ENCODE measurements at regions not wholly inside any gene's neighbourhood (a gene's known extent, or its start where the extent isn't known, plus 50 kb on each side); places are given as distances from the start of the nearest gene placed in this dataset.

DNA sequence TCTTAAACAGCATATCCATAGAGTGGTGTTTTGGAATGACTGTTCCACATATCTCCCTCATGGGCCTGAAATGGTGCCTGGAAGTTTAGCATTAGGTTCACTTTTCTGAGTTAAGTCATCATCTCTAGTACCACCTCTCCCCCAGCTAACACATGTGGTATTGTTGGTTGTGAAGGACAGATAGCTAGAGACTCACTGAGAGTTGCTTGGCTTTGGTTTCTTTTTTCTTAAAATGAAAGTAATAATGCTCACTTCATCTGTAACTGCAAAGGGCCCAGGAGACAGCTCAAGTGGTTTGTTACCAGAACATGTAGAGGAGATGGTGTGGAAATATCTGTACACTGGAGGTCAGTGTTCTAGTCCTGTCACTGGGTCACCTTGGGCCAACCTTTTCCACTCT, 90.9 kb downstream of the EFNB1 start (continued):
- TF ChIP-seq MEF2A (IDR thresholded peaks at IDR 0.05; ENCODE audit: insufficient read depth, low read depth, low read length) (no peak), BRCA1 (IDR thresholded peaks at IDR 0.05; ENCODE audit: low read depth, low read length) (no peak), ATF7 (IDR thresholded peaks at IDR 0.05; ENCODE audit: low read depth) (no peak), IRF4 (IDR thresholded peaks at IDR 0.05; ENCODE audit: low read depth, low read length) (no peak)

DNA sequence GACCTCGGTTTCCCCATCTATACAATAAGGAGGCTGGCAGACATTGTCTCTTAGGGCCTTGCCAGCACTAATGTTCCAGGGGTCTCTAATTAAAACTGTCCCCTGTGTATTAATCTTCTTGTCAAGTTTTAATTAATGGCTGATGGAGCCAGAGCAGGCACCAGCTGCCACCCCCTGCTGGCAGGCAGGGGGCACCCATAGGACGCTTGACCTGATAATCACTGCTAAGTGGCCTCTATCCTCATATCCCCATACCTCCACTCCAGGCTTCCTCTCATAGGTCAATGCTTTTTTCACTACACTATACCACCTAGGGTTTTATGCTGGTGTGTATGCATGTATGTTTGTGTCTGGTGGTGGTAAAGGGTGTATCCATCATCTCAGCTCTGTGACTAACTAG, 89.4 kb downstream of the EFNB1 start:
- TF ChIP-seq HDAC2 (IDR thresholded peaks at IDR 0.05) (no peak), PAX5 (IDR thresholded peaks at IDR 0.05; ENCODE audit: borderline replicate concordance, low read depth, low read length) (no peak), LARP7 (IDR thresholded peaks at IDR 0.05) (no peak), EZH2 (IDR thresholded peaks at IDR 0.05; ENCODE audit: borderline replicate concordance, control insufficient read depth, low read depth, low read length) (no peak), ETV6 (conservative IDR thresholded peaks at IDR 0.05 in 1 of 2, IDR thresholded peaks at IDR 0.05 in 1 of 2; ENCODE audit: borderline replicate concordance in 1 of 2, low read depth in 1 of 2) (no peak), SREBF1 (IDR thresholded peaks at IDR 0.05; ENCODE audit: low read length) (no peak)
- TF ChIP-seq, protein P1, sequence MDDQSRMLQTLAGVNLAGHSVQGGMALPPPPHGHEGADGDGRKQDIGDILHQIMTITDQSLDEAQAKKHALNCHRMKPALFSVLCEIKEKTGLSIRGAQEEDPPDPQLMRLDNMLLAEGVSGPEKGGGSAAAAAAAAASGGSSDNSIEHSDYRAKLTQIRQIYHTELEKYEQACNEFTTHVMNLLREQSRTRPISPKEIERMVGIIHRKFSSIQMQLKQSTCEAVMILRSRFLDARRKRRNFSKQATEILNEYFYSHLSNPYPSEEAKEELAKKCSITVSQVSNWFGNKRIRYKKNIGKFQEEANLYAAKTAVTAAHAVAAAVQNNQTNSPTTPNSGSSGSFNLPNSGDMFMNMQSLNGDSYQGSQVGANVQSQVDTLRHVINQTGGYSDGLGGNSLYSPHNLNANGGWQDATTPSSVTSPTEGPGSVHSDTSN (IDR thresholded peaks at IDR 0.05; ENCODE audit: insufficient replicate concordance, low read depth, low read length) = no peak
- intact Hi-C loops (cut with micrococcal nuclease; ENCODE audit: unreplicated experiment) = no loop called here
- no peak overlapping the region for H2AFZ ChIP-seq (ENCODE audit: control insufficient read depth, low read depth, low read length)
- no peak overlapping the region for H3K27ac ChIP-seq (ENCODE audit: control insufficient read depth, insufficient read depth)
- no peak overlapping the region for H3K4me3 ChIP-seq
- ATAC-seq (no peak), FAIRE-seq (no peak), DNase-seq (ENCODE audit: low read depth, low spot score) (no peak)
- WGBS (ENCODE audit: insufficient coverage, insufficient replicate concordance, low lambda C conversion rate, missing lambda C conversion rate) = 0% methylated on average over 2 of the region's 2 CpGs
- H3K36me3 ChIP-seq (ENCODE audit: control insufficient read depth in 2 of 2, insufficient read depth in 2 of 2, low read length in 1 of 2) = no peaks in the 10 kb centered on the region
- H3K9ac ChIP-seq (ENCODE audit: control insufficient read depth, insufficient read depth, low read length) = no peak overlapping the region
- no TSS peak for BruUV-seq (replicated peaks)
- H3K27me3 ChIP-seq (replicated peaks in 1 of 2; ENCODE audit: control insufficient read depth in 2 of 2, insufficient read depth in 2 of 2, low read length in 1 of 2) = no peaks in the 10 kb centered on the region; a peak in 1 of 4 replicates
- H3K4me2 ChIP-seq (ENCODE audit: control insufficient read depth, insufficient read depth) = no peak overlapping the region
- SMC1A ChIA-PET (ENCODE audit: uncharacterized antibody, unreplicated experiment) = no interaction called here
- CTCF ChIA-PET = no interaction called here
- H4K20me1 ChIP-seq (ENCODE audit: control insufficient read depth, insufficient read depth) = no peaks in the 10 kb centered on the region
- RAD21 ChIA-PET (ENCODE audit: unreplicated experiment) = interaction anchor here (1.9 kb wide), 1 partner anchor 90 kb away, joined by 9 read pairs; the partner anchor contains the start of gene EFNB1
- in situ Hi-C loops (cut with MboI) = no loop called here
- no peaks in the 10 kb centered on the region for H3K79me2 ChIP-seq (ENCODE audit: control insufficient read depth, insufficient read depth, low read length)
- H3K4me1 ChIP-seq (ENCODE audit: control insufficient read depth, insufficient read depth, low read length) = no peaks in the 10 kb centered on the region
- POLR2A ChIA-PET = no interaction called here
- no peaks in the 10 kb centered on the region for H3K9me3 ChIP-seq (replicated peaks; ENCODE audit: control insufficient read depth, insufficient read depth, low read length)

Data from GM12878 (cell line).